ENCODE measurements at regions not wholly inside any gene's neighbourhood (a gene's known extent, or its start where the extent isn't known, plus 50 kb on each side); places are given as distances from the start of the nearest gene placed in this dataset.

DNA sequence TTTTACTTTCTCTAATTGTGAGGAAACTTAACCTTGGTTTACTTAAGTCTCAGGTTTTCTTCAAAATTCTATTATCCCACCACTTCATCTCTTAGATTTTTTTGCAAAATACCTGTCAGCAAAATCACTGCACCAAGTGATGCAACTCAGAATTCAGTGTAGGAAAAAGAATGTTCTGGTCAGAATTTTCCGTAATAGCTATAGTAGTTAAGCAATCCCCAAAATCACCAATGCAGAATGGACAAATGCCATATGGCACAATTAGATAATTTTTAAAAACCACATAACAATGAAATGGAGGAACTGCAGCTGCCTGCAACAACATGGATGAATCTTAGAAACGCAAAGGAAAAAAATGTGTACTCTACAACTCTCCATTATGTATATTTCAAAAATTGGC, 373.1 kb downstream of the NAF1 start:
- TF ChIP-seq ATOH8 (CRISPR knock-in tag; IDR thresholded peaks at IDR 0.05; ENCODE audit: low read depth) (no peak), RARB (CRISPR knock-in tag; IDR thresholded peaks at IDR 0.05) (no peak), CEBPB (IDR thresholded peaks at IDR 0.05) (no peak), MAFK (IDR thresholded peaks at IDR 0.05; ENCODE audit: partially characterized antibody) (no peak), ZSCAN20 (CRISPR knock-in tag; IDR thresholded peaks at IDR 0.05) (no peak), SREBF2 (IDR thresholded peaks at IDR 0.05) (no peak), HES2 (IDR thresholded peaks at IDR 0.05) (no peak), FOSB (CRISPR knock-in tag; IDR thresholded peaks at IDR 0.05) (no peak), RAD21 (conservative IDR thresholded peaks at IDR 0.05 in 1 of 2, IDR thresholded peaks at IDR 0.05 in 1 of 2) (no peak), MAZ (IDR thresholded peaks at IDR 0.05; ENCODE audit: borderline replicate concordance, low read depth, low read length) (no peak), HOXB13 (CRISPR knock-in tag; IDR thresholded peaks at IDR 0.05; ENCODE audit: low read depth) (no peak), FOXS1 (CRISPR knock-in tag; IDR thresholded peaks at IDR 0.05) (no peak), POLR2A (IDR thresholded peaks at IDR 0.05; ENCODE audit: low read length) (no peak), EHF (CRISPR knock-in tag; IDR thresholded peaks at IDR 0.05) (no peak), CBX8 (IDR thresholded peaks at IDR 0.05) (no peak)
- TF ChIP-seq, protein P1, sequence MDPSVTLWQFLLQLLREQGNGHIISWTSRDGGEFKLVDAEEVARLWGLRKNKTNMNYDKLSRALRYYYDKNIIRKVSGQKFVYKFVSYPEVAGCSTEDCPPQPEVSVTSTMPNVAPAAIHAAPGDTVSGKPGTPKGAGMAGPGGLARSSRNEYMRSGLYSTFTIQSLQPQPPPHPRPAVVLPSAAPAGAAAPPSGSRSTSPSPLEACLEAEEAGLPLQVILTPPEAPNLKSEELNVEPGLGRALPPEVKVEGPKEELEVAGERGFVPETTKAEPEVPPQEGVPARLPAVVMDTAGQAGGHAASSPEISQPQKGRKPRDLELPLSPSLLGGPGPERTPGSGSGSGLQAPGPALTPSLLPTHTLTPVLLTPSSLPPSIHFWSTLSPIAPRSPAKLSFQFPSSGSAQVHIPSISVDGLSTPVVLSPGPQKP (IDR thresholded peaks at IDR 0.05; ENCODE audit: low read depth, low read length): no peak
- TF ChIP-seq, protein P2, sequence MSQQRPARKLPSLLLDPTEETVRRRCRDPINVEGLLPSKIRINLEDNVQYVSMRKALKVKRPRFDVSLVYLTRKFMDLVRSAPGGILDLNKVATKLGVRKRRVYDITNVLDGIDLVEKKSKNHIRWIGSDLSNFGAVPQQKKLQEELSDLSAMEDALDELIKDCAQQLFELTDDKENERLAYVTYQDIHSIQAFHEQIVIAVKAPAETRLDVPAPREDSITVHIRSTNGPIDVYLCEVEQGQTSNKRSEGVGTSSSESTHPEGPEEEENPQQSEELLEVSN (IDR thresholded peaks at IDR 0.05; ENCODE audit: borderline replicate concordance, low read depth): no peak
- ATAC-seq (no peak), DNase-seq (ENCODE audit: low read depth in 1 of 2, low spot score in 1 of 2) (no peak), FAIRE-seq (no peak)
- H3K9me3 ChIP-seq: no peaks in the 10 kb centered on the region
- 80% methylated on average over 2 of the region's 2 CpGs for WGBS (ENCODE audit: missing lambda C conversion rate)
- no peaks in the 10 kb centered on the region for H3K4me1 ChIP-seq
- no peak overlapping the region for H3K27ac ChIP-seq
- no peak overlapping the region for H3K4me2 ChIP-seq
- POLR2A ChIA-PET: no interaction called here
- H3K4me3 ChIP-seq: no peak overlapping the region
- CTCF ChIA-PET: no interaction called here

DNA sequence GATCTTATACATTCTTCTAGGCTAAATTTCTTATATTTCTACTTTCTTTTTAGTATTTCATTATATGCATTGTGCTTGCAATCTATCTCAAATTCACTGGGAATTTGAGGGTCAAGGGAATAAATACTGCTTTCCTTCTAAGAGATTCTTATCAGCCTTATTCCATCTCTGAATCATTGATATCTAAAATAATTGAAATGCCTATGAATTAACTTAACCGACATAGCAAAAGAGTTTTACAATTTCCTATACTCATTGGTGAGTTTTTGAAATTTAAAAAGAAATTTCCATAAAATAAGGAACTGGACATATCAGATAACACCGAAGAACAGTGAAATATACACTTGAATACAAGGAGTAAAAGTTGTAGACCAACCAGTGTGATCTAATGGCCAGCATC, 373.7 kb downstream of the NAF1 start:
- WGBS (ENCODE audit: missing lambda C conversion rate): 40% methylated on average over 2 of the region's 2 CpGs

GRCh38 chr4:162791226-162791625, 375.5 kb downstream of the NAF1 start:
- TF ChIP-seq, protein P3, sequence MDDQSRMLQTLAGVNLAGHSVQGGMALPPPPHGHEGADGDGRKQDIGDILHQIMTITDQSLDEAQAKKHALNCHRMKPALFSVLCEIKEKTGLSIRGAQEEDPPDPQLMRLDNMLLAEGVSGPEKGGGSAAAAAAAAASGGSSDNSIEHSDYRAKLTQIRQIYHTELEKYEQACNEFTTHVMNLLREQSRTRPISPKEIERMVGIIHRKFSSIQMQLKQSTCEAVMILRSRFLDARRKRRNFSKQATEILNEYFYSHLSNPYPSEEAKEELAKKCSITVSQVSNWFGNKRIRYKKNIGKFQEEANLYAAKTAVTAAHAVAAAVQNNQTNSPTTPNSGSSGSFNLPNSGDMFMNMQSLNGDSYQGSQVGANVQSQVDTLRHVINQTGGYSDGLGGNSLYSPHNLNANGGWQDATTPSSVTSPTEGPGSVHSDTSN (IDR thresholded peaks at IDR 0.05): no peak
- TF ChIP-seq MAZ (IDR thresholded peaks at IDR 0.05; ENCODE audit: borderline replicate concordance, low read depth, low read length) (no peak), KDM5A (IDR thresholded peaks at IDR 0.05) (no peak), HDAC2 (IDR thresholded peaks at IDR 0.05) (no peak), SREBF2 (IDR thresholded peaks at IDR 0.05) (no peak), CBX2 (IDR thresholded peaks at IDR 0.05; ENCODE audit: borderline replicate concordance, low read depth) (no peak), FOSL2 (IDR thresholded peaks at IDR 0.05) (no peak), FOSL2 (CRISPR knock-in tag; IDR thresholded peaks at IDR 0.05) (no peak), EHMT2 (IDR thresholded peaks at IDR 0.05; ENCODE audit: low read depth) (no peak), POLR2AphosphoS2 (conservative IDR thresholded peaks at IDR 0.05; ENCODE audit: low read length) (no peak), BCL3 (IDR thresholded peaks at IDR 0.05) (no peak), MYC (IDR thresholded peaks at IDR 0.05; ENCODE audit: borderline replicate concordance, low read length) (no peak), KDM1A (IDR thresholded peaks at IDR 0.05; ENCODE audit: low read depth) (no peak), FOXS1 (CRISPR knock-in tag; IDR thresholded peaks at IDR 0.05) (no peak)
- no peak overlapping the region for H3K4me3 ChIP-seq
- no peak overlapping the region for H3K4me2 ChIP-seq
- ATAC-seq: no peak
- ChIA-PET POLR2A (no interaction called here), CTCF (no interaction called here)
- no peaks in the 10 kb centered on the region for H3K9me3 ChIP-seq
- no peaks in the 10 kb centered on the region for H3K4me1 ChIP-seq
- WGBS (ENCODE audit: missing lambda C conversion rate): 8% methylated on average over 2 of the region's 2 CpGs
- H3K27ac ChIP-seq: no peak overlapping the region
- DNase-seq (ENCODE audit: low read depth in 1 of 2, low spot score in 1 of 2): no peak
- FAIRE-seq: no peak

More for the DNA sequence above, 373.7 kb downstream of the NAF1 start:
- Histone ChIP-seq H3K9me3 (no peaks in the 10 kb centered on the region), H3K27ac (no peak overlapping the region), H3K4me3 (no peak overlapping the region), H3K4me1 (no peaks in the 10 kb centered on the region), H3K4me2 (no peak overlapping the region)
- DNase-seq (ENCODE audit: low read depth in 1 of 2, low spot score in 1 of 2) (no peak), FAIRE-seq (no peak), ATAC-seq (no peak)
- ChIA-PET CTCF (no interaction called here), POLR2A (no interaction called here)
- TF ChIP-seq NPAS2 (CRISPR knock-in tag; IDR thresholded peaks at IDR 0.05; ENCODE audit: borderline replicate concordance) (no peak), MAFK (IDR thresholded peaks at IDR 0.05; ENCODE audit: partially characterized antibody) (no peak), CBX8 (IDR thresholded peaks at IDR 0.05) (no peak)
